GM23338 (cell line): ENCODE measurements at regions not wholly inside any gene's neighbourhood (a gene's known extent, or its start where the extent isn't known, plus 50 kb on each side); places are given as distances from the start of the nearest gene placed in this dataset.

Experiments used
- ATAC-seq: fragments of 200-7000 bp; cut with Tn5 transposase; 3 replicates; pipeline ENCODE4 v1.9.1; 2020
- DNase-seq: peaks from one replicate; pipeline ENCODE4 v3.0.0-alpha.2; 2015; ENCODE audit warnings: low spot score
- H2AFZ ChIP-seq: fragments of 200-600 bp; sonication (generic); 2 replicates; pipeline ENCODE4 v1.8.0; 2016; ENCODE audit warnings: antibody characterized with exemption, mild to moderate bottlenecking, moderate library complexity
- H3F3A ChIP-seq: fragments of 200-600 bp; sonication (generic); replicated peaks from 2 replicates; pipeline ENCODE4 v1.8.0; 2017; ENCODE audit warnings: antibody characterized with exemption, mixed run types, low read depth
- H3K27ac ChIP-seq: fragments of 200-600 bp; sonication (generic); 2 replicates; pipeline ENCODE4 v1.6.1; 2016; ENCODE audit warnings: low read depth
- H3K27me3 ChIP-seq: fragments of 200-600 bp; sonication (generic); 2 replicates; pipeline ENCODE4 v1.8.0; 2016; ENCODE audit warnings: mild to moderate bottlenecking, mixed run types, moderate library complexity; ENCODE audit not compliant: insufficient read depth
- H3K36me3 ChIP-seq: fragments of 200-600 bp; sonication (generic); 2 replicates; pipeline ENCODE4 v1.8.0; 2016; ENCODE audit warnings: mild to moderate bottlenecking; ENCODE audit not compliant: insufficient read depth
- H3K4me1 ChIP-seq: fragments of 200-600 bp; sonication (generic); 2 replicates; pipeline ENCODE4 v1.8.0; 2016; ENCODE audit warnings: mild to moderate bottlenecking, moderate library complexity; ENCODE audit not compliant: insufficient read depth
- H3K4me2 ChIP-seq: fragments of 200-600 bp; sonication (generic); 2 replicates; pipeline ENCODE4 v1.7.1; 2017; ENCODE audit warnings: mixed run types
- H3K4me3 ChIP-seq: fragments of 200-600 bp; sonication (generic); 2 replicates; pipeline ENCODE4 v1.6.1; 2016; ENCODE audit warnings: mixed run types
- H3K79me2 ChIP-seq: fragments of 200-600 bp; sonication (generic); replicated peaks from 2 replicates; pipeline ENCODE4 v1.8.0; 2017; ENCODE audit warnings: mild to moderate bottlenecking; ENCODE audit not compliant: insufficient read depth
- H3K9me2 ChIP-seq: fragments of 200-600 bp; sonication (generic); 2 replicates; pipeline ENCODE4 v1.8.0; 2017; ENCODE audit not compliant: insufficient read depth
- H4K20me1 ChIP-seq: fragments of 200-600 bp; sonication (generic); replicated peaks from 2 replicates; pipeline ENCODE4 v1.8.0; 2017; ENCODE audit warnings: mild to moderate bottlenecking; ENCODE audit not compliant: insufficient read depth
- H3K27ac Mint-ChIP-seq: 2 replicates; pipeline ENCODE4 v1.8.0; 2020; ENCODE audit warnings: inconsistent platforms, mild to moderate bottlenecking, moderate library complexity, mixed read lengths
- H3K27me3 Mint-ChIP-seq: 3 replicates; pipeline ENCODE4 v1.8.0; 2022; ENCODE audit warnings: low read depth, mild to moderate bottlenecking, moderate library complexity, mixed read lengths, inconsistent platforms; ENCODE audit not compliant: insufficient read depth, poor library complexity
- H3K36me3 Mint-ChIP-seq: 3 replicates; pipeline ENCODE4 v1.8.0; 2021; ENCODE audit warnings: low read depth, mild to moderate bottlenecking, inconsistent platforms, moderate library complexity, mixed read lengths
- H3K4me1 Mint-ChIP-seq: 3 replicates; pipeline ENCODE4 v1.8.0; 2020; ENCODE audit warnings: mild to moderate bottlenecking, inconsistent platforms, mixed read lengths
- H3K4me3 Mint-ChIP-seq: 3 replicates; pipeline ENCODE4 v1.8.0; 2021; ENCODE audit warnings: moderate library complexity, mild to moderate bottlenecking, inconsistent platforms, mixed read lengths
- H3K9me3 Mint-ChIP-seq: 3 replicates; pipeline ENCODE4 v1.8.0; 2020; ENCODE audit warnings: moderate library complexity, mild to moderate bottlenecking, inconsistent platforms, mixed read lengths
- CREB1 ChIP-seq: fragments of 250-450 bp; sonication (Bioruptor Pico); IDR thresholded peaks from 2 replicates; pipeline ENCODE4 v1.5.0; 2020; ENCODE audit warnings: low read depth, mild to moderate bottlenecking, moderate library complexity
- EZH2 ChIP-seq: fragments of 200-600 bp; sonication (generic); IDR thresholded peaks from one replicate; pipeline ENCODE4 v1.8.0; 2017; ENCODE audit warnings: antibody characterized with exemption, mild to moderate bottlenecking, low read depth; ENCODE audit not compliant: unreplicated experiment
- EZH2phosphoT487 ChIP-seq: fragments of 200-600 bp; sonication (generic); IDR thresholded peaks from one replicate; pipeline ENCODE4 v1.8.1; 2018; ENCODE audit warnings: antibody characterized with exemption; ENCODE audit not compliant: unreplicated experiment
- NANOG ChIP-seq: IDR thresholded peaks from 2 replicates; pipeline ENCODE4 v1.6.1; 2016; ENCODE audit warnings: antibody characterized with exemption, borderline replicate concordance
- POLR2AphosphoS5 ChIP-seq: IDR thresholded peaks from 2 replicates; pipeline ENCODE4 v1.6.1; 2016; ENCODE audit warnings: antibody characterized with exemption, low read depth
- STAT1 ChIP-seq: IDR thresholded peaks from one replicate; pipeline ENCODE4 v1.6.1; 2016; ENCODE audit warnings: antibody characterized with exemption; ENCODE audit not compliant: unreplicated experiment
- ZNF114 ChIP-seq: fragments of 250-450 bp; sonication (Bioruptor Pico); IDR thresholded peaks from 2 replicates; pipeline ENCODE4 v1.5.0; 2020; ENCODE audit warnings: mild to moderate bottlenecking, moderate library complexity
- ZNF331 ChIP-seq: fragments of 250-450 bp; sonication (Bioruptor Pico); IDR thresholded peaks from 2 replicates; pipeline ENCODE4 v1.5.0; 2020; ENCODE audit warnings: low read depth, mild to moderate bottlenecking, moderate library complexity
- TF ChIP-seq, protein P1 (sequence below), 2 experiments: fragments of 200-600 bp in 1 of 2; sonication (generic) in 1 of 2; conservative IDR thresholded peaks; 2 replicates each; pipeline versions ENCODE4 v1.5.1 to v1.6.1; 2016 to 2017; ENCODE audit warnings: antibody characterized with exemption in 2 of 2, low read depth in 2 of 2, mild to moderate bottlenecking in 2 of 2, moderate library complexity in 1 of 2
- TF ChIP-seq, protein P2 (sequence below): IDR thresholded peaks from 2 replicates; pipeline ENCODE4 v1.6.1; 2016; ENCODE audit warnings: antibody characterized with exemption
- TF ChIP-seq, protein P3 (sequence below): fragments of 250-450 bp; sonication (Bioruptor Pico); IDR thresholded peaks from 2 replicates; pipeline ENCODE4 v1.5.0; 2020; ENCODE audit warnings: mild to moderate bottlenecking, moderate library complexity
- TF ChIP-seq, protein P4 (sequence below): IDR thresholded peaks from one replicate; pipeline ENCODE4 v1.6.1; 2018; ENCODE audit warnings: antibody characterized with exemption; ENCODE audit not compliant: unreplicated experiment

DNA sequence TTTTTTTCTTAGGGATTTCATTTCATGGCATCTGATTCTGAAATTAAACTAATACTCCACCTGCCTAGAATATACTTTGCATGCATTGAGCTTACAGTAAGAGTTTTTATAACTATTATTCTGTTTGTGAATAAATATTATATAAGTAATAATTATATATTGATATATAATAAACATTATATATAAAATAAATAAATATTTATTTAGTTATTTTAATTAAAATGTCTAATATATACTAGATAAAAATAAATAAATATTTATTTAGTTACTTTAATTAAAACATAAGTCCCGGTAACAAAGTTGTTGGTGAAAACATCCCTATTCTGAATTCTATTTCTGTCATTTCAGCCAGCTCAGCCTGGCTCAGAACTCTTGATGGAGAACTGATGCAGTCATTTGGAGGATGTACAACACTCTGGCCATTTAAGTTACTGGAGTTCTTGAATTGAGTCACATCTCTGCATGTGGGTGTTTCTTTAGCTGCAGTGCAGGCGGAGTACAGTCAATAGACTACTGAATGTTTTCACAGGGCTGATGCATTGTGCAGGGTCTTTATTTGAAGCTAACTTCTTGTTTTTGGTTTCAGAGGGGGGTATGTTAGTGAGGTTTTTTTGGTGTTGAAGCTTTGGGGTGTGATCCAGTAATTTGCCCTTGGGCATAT is 508.9 kb upstream of the ADGRB3 start:
- Mint-ChIP-seq H3K9me3 (peaks cover 19% of the 10 kb centered on the region), H3K4me3 (no peak overlapping the region), H3K4me1 (no peaks in the 10 kb centered on the region), H3K36me3 (peaks cover 18% of the 10 kb centered on the region), H3K27ac (no peak overlapping the region), H3K27me3 (no peaks in the 10 kb centered on the region)
- H3K27me3 ChIP-seq: no peaks in the 10 kb centered on the region
- no peak overlapping the region for H3K4me2 ChIP-seq
- H2AFZ ChIP-seq: no peak overlapping the region
- no peak for DNase-seq
- peaks cover 6% of the 10 kb centered on the region for H3K36me3 ChIP-seq
- no peak for ATAC-seq
- no peak overlapping the region for H3K27ac ChIP-seq
- H3K4me3 ChIP-seq: no peak overlapping the region
- H3K9me2 ChIP-seq: 0 out of 2 replicates have a peak, but pooled peaks cover 4% of the 10 kb centered on the region
- H4K20me1 ChIP-seq: no peaks in the 10 kb centered on the region
- TF ChIP-seq ZNF114 (CRISPR knock-in tag): no peak
- TF ChIP-seq ZNF331 (CRISPR knock-in tag): no peak
- TF ChIP-seq STAT1: no peak
- TF ChIP-seq POLR2AphosphoS5: no peak
- TF ChIP-seq, protein P1, sequence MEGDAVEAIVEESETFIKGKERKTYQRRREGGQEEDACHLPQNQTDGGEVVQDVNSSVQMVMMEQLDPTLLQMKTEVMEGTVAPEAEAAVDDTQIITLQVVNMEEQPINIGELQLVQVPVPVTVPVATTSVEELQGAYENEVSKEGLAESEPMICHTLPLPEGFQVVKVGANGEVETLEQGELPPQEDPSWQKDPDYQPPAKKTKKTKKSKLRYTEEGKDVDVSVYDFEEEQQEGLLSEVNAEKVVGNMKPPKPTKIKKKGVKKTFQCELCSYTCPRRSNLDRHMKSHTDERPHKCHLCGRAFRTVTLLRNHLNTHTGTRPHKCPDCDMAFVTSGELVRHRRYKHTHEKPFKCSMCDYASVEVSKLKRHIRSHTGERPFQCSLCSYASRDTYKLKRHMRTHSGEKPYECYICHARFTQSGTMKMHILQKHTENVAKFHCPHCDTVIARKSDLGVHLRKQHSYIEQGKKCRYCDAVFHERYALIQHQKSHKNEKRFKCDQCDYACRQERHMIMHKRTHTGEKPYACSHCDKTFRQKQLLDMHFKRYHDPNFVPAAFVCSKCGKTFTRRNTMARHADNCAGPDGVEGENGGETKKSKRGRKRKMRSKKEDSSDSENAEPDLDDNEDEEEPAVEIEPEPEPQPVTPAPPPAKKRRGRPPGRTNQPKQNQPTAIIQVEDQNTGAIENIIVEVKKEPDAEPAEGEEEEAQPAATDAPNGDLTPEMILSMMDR (conservative IDR thresholded peaks at IDR 0.05; ENCODE audit: low read depth in 2 of 2): no peak
- TF ChIP-seq, protein P2, sequence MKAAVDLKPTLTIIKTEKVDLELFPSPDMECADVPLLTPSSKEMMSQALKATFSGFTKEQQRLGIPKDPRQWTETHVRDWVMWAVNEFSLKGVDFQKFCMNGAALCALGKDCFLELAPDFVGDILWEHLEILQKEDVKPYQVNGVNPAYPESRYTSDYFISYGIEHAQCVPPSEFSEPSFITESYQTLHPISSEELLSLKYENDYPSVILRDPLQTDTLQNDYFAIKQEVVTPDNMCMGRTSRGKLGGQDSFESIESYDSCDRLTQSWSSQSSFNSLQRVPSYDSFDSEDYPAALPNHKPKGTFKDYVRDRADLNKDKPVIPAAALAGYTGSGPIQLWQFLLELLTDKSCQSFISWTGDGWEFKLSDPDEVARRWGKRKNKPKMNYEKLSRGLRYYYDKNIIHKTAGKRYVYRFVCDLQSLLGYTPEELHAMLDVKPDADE: no peak
- TF ChIP-seq EZH2phosphoT487: no peak
- TF ChIP-seq NANOG: no peak
- TF ChIP-seq EZH2: no peak
- TF ChIP-seq CREB1 (CRISPR knock-in tag): no peak
- TF ChIP-seq, protein P3, sequence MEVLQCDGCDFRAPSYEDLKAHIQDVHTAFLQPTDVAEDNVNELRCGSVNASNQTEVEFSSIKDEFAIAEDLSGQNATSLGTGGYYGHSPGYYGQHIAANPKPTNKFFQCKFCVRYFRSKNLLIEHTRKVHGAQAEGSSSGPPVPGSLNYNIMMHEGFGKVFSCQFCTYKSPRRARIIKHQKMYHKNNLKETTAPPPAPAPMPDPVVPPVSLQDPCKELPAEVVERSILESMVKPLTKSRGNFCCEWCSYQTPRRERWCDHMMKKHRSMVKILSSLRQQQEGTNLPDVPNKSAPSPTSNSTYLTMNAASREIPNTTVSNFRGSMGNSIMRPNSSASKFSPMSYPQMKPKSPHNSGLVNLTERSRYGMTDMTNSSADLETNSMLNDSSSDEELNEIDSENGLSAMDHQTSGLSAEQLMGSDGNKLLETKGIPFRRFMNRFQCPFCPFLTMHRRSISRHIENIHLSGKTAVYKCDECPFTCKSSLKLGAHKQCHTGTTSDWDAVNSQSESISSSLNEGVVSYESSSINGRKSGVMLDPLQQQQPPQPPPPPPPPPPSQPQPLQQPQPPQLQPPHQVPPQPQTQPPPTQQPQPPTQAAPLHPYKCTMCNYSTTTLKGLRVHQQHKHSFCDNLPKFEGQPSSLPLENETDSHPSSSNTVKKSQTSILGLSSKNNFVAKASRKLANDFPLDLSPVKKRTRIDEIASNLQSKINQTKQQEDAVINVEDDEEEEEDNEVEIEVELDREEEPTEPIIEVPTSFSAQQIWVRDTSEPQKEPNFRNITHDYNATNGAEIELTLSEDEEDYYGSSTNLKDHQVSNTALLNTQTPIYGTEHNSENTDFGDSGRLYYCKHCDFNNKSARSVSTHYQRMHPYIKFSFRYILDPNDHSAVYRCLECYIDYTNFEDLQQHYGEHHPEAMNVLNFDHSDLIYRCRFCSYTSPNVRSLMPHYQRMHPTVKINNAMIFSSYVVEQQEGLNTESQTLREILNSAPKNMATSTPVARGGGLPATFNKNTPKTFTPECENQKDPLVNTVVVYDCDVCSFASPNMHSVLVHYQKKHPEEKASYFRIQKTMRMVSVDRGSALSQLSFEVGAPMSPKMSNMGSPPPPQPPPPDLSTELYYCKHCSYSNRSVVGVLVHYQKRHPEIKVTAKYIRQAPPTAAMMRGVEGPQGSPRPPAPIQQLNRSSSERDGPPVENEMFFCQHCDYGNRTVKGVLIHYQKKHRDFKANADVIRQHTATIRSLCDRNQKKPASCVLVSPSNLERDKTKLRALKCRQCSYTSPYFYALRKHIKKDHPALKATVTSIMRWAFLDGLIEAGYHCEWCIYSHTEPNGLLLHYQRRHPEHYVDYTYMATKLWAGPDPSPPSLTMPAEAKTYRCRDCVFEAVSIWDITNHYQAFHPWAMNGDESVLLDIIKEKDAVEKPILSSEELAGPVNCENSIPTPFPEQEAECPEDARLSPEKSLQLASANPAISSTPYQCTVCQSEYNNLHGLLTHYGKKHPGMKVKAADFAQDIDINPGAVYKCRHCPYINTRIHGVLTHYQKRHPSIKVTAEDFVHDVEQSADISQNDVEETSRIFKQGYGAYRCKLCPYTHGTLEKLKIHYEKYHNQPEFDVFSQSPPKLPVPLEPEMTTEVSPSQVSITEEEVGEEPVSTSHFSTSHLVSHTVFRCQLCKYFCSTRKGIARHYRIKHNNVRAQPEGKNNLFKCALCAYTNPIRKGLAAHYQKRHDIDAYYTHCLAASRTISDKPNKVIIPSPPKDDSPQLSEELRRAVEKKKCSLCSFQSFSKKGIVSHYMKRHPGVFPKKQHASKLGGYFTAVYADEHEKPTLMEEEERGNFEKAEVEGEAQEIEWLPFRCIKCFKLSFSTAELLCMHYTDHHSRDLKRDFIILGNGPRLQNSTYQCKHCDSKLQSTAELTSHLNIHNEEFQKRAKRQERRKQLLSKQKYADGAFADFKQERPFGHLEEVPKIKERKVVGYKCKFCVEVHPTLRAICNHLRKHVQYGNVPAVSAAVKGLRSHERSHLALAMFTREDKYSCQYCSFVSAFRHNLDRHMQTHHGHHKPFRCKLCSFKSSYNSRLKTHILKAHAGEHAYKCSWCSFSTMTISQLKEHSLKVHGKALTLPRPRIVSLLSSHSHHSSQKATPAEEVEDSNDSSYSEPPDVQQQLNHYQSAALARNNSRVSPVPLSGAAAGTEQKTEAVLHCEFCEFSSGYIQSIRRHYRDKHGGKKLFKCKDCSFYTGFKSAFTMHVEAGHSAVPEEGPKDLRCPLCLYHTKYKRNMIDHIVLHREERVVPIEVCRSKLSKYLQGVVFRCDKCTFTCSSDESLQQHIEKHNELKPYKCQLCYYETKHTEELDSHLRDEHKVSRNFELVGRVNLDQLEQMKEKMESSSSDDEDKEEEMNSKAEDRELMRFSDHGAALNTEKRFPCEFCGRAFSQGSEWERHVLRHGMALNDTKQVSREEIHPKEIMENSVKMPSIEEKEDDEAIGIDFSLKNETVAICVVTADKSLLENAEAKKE (CRISPR knock-in tag): no peak
- TF ChIP-seq, protein P4, sequence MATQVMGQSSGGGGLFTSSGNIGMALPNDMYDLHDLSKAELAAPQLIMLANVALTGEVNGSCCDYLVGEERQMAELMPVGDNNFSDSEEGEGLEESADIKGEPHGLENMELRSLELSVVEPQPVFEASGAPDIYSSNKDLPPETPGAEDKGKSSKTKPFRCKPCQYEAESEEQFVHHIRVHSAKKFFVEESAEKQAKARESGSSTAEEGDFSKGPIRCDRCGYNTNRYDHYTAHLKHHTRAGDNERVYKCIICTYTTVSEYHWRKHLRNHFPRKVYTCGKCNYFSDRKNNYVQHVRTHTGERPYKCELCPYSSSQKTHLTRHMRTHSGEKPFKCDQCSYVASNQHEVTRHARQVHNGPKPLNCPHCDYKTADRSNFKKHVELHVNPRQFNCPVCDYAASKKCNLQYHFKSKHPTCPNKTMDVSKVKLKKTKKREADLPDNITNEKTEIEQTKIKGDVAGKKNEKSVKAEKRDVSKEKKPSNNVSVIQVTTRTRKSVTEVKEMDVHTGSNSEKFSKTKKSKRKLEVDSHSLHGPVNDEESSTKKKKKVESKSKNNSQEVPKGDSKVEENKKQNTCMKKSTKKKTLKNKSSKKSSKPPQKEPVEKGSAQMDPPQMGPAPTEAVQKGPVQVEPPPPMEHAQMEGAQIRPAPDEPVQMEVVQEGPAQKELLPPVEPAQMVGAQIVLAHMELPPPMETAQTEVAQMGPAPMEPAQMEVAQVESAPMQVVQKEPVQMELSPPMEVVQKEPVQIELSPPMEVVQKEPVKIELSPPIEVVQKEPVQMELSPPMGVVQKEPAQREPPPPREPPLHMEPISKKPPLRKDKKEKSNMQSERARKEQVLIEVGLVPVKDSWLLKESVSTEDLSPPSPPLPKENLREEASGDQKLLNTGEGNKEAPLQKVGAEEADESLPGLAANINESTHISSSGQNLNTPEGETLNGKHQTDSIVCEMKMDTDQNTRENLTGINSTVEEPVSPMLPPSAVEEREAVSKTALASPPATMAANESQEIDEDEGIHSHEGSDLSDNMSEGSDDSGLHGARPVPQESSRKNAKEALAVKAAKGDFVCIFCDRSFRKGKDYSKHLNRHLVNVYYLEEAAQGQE: no peak
- H3K4me1 ChIP-seq: no peaks in the 10 kb centered on the region
- H3K79me2 ChIP-seq: no peaks in the 10 kb centered on the region
- H3F3A ChIP-seq: no peaks in the 10 kb centered on the region
